Hematopoietic multipotent progenitor cell treated with erythropoietin and hydrocortisone succinate and interleukin-3 and kit ligand, for 15 days (in vitro differentiated cells): ENCODE measurements at regions not wholly inside any gene's neighbourhood (a gene's known extent, or its start where the extent isn't known, plus 50 kb on each side); places are given as distances from the start of the nearest gene placed in this dataset.
"Not testable (repeated sequence)": the region's sequence is repeated elsewhere in the genome, so short reads cannot be mapped to it uniquely, and the experiment has no call there.

Experiments
- DNase-seq: peaks from one replicate; pipeline ENCODE4 v3.0.0-alpha.2; 2015; ENCODE audit warnings: low spot score

DNA sequence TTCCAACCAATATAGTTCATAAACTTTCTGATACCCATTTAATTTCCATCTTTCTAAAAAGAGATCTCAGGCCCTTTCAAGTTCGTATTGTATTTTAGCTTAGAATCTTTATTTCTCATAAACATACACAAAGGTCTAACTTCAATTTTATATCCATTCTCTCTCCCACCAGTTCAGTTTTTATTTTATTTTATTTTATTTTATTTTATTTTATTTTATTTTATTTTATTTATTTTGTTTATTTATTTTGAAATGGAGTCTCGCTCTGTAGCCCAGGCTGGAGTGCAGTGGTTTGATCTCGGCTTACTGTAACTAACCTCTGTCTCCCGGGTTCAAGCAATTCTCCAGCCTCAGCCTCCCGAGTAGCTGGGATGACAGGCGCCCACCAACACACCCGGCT, 552.8 kb downstream of the SLITRK5 start:
- no peak for DNase-seq

DNA sequence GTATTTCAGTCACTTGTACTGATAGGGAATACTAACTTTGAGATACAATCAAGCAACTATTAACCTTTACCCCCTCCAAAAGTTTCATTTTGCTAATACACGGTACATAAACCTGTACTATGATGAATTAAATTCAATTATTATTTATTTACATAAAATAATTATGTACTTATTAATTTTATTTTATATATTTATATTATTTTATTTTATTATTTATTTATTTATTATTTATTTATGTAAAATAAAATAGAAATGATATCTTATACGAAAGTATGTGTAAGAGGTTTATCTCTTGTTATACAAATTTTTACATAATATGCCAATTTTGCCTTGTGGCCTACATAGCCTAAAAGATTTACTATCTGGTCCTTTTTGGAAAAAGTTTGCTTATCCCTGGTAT, 564.3 kb downstream of the SLITRK5 start:
- no peak for DNase-seq

DNA sequence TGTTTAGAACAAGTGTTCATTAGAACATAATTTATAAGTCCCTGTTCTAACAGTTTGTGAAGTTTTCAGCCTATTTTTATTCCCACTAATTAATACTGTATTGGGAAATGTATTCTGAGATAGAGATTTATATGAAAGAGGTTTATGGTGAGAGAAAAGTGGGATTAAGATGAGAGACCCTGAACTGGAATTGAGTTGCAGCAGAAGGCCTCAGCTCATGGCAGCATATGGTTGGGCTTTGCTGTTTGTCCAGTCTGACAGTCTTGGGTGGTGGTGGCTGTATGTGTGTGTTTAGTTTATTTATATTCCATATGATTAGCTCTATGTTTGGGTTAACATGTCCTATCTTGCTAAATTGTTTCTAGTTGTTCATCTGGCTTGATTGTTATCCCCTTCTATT, 575.1 kb downstream of the SLITRK5 start:
- no peak for DNase-seq

DNA sequence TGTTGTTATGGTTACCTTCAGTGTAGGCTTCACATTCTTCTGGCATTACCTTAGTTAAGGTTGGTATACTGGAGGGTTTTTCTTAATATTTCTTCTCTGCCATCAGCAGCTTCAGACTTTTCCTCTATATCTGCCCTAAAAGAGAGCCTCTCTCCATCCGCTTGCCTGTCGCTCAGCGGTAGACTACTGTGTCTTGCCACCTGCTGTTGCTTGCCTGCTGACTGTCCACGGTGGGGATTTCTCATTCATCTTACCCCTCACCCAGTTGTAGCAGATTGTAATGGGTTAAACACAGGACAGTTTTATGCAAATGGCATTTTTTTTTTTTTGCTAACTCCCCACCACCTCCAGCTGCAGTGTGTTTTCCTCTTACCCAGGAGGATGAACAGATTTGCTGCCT, 577.2 kb downstream of the SLITRK5 start:
- DNase-seq = no peak

DNA sequence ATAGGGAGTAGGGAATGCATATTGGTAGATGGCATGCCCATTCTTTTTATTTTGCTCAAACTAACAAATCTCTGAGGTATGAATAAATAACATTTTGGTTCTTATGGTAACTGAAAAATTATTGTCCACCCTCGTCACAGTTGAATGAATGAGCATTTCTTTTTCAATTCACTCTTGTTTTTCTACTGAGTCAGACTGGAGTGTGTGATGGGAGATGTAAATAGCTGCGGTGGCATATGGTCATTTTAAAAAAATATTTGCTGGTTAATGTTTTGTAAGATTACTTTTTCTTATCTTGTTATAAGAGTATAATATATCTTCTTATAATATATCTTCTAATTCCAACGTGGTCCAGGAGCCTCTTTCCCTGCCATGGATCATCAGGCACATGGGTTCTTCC, 586.5 kb downstream of the SLITRK5 start:
- DNase-seq = no peak

DNA sequence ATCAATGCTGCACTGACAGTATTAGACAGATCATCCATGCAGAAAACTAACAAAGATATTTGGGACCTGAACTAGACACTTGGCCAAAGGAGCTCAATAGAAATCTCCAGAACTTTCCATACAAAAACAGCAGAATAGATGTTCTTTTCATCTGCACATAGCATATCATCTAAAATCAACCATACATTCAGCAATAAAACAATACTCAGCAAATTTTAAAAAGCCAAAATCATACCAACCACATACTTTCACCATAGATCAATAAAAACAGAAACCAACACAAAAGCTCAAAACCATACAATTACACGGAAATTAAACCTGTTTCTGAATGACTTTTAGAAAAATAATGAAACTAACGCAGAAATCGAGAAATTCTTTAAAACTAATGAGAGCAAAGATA, 592.6 kb downstream of the SLITRK5 start:
- DNase-seq = no peak

DNA sequence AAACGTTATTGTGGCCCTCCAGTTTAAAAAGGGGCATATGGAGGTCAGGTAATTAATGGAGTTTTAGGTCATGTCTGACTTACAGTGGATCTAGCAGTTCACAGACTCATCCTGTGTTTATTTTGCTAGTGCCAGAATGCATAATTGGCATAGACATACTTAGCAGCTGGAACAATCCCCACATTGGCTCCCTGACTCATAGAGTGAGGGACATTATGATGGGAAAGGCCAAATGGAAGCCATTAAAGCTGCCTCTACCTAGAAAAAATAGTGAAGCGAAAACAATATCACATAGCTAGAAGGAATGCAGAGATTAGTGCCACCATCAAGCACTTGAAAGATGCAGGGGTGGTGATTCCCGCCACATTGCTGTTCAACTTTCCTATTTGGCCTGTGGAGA, 610.7 kb downstream of the SLITRK5 start:
- DNase-seq = no peak

DNA sequence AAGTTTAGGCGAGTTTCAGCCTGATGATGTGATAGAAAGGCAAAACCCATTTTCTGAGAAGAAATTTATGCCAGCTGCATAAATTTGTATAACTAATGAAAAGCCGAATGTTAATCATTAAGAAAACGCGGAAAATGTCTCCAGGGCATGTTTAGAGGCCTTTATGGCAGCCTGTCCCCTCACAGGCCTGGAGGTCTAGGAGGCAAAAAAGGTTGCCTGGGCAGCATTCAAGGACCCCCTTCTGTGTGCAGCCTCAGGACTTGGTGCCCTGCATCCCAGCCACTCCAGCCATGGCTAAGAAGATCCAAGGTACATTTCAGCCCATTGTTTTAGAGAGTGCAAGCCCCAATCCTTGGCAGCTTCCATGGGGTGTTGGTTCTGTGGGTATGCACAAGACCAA, 614.2 kb downstream of the SLITRK5 start:
- DNase-seq = no peak

DNA sequence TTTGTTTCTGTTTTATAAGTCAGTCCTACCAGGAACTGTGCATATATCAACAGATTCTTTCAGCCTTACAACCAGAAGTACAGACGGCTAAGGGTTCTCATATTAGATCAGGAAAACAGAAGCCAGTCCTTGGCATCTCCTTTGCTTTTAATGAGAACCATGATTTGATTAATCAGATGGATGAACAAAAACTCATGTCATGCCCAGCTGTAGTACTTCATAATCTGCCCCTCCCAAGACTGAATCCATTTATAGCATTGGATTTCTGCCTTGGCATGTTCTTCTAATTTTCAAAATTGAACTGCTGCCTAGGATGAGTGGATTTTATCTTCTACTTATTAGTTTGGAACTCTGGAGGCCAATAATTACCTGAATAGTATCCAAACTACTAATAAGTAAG, 617.2 kb downstream of the SLITRK5 start:
- DNase-seq = no peak

DNA sequence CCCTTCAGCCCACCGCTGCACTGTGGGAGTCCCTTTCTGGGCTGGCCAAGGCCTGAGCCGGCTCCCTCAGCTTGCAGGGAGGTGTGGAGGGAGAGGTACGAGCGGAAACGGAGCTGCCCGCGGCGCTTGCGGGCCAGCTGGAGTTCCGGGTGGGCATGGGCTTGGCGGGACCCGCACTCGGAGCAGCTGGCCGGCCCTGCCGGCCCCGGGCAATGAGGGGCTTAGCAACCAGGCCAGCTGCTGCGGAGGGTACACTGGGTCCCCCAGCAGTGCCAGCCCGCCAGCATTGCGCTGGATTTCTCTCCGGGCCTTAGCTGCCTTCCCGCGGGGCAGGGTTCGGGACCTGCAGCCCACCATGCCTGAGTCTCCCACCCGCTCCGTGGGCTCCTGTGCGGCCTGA, 620.6 kb downstream of the SLITRK5 start:
- DNase-seq = not testable (repeated sequence)

DNA sequence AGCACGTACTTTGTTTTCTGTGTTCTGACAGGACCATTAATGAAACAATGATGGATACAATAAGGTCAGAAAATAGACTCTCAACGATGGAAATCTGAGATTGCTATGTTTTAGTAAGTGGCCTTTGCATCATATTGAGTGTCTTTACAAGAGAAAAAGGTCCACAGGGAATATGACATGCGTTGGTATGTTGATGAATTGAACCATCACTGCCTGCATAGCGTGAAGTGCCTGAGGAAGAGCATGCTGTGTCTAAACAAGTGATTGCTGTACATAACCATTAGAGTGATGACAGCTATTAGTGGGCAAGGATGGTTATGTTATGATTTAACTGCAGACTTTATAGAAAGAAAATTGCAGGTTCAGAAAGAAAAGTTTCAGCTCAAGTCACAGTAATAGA, 623.2 kb downstream of the SLITRK5 start:
- no peak for DNase-seq

DNA sequence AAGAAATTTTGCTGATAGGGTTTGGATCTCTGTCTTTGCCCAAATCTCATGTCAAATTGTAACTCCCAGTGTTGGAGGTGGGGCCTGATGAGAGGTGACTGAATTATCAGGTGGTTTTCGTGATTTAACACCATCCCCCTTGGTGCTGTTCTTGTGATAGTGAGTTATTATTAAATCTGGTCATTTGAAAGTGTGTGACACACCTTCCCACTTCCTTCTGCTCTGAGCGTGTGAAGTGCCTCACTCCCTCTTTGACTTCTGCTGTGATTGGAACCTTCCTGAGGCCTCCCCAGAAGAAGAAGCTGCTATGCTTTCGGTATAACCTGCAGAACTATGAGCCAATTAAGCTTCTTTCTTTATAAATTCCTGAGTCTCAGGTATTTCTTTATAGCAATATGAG, 632.0 kb downstream of the SLITRK5 start:
- no peak for DNase-seq

DNA sequence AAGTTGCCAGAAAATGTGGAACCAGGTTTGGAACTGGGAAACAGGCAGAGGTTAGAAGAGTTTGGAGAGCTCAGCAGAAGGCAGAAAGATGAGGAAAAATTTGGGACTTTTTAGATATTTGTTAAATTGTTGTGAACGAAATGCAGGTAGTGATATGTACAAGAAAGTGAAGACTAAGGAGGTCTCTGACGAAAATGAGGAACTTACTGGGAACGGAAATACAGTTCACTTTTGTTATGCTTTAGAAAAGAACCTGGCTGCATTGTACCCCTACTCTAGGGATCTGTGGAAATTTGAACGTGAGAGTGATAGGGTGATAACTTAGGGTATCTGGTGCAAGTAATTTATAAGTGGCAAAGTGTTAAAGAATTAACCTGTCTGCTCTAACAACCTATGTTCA, 632.4 kb downstream of the SLITRK5 start:
- no peak for DNase-seq

DNA sequence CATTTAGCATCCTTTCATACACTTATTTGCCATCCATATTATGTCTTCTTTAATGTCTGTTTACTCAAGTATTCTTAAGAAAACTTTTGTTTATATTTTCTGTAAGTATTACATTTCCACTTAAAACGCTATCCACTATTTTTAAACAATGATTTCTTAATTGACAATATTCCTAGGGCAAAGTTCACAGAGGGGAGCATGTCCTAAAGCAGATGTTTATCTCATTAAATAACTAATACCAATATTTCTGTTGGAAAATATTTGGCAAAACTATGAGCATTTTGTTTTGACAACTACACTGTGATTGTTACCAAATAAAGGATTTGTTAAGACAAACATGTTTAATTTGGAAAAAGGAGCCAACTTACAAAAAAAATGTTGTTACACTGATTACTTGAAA, 643.3 kb downstream of the SLITRK5 start:
- DNase-seq = no peak

DNA sequence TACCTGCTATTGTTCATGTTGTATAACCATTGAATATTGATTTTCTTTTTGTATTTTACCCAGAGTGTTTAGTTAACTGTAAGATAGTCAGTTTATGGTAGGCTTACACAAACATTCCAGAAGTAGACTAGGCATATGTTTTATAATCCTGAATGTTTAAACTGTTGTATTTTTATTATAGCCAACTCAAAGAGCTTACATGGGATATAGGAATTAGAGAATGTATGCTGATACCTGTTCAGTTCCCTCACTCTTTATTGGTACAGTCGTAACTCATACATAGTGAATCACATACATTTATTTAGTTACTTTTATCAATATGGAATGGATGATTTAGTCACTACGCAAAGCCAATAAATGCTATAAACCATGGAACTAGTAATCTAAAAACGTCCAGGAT, 657.9 kb downstream of the SLITRK5 start:
- DNase-seq = no peak

DNA sequence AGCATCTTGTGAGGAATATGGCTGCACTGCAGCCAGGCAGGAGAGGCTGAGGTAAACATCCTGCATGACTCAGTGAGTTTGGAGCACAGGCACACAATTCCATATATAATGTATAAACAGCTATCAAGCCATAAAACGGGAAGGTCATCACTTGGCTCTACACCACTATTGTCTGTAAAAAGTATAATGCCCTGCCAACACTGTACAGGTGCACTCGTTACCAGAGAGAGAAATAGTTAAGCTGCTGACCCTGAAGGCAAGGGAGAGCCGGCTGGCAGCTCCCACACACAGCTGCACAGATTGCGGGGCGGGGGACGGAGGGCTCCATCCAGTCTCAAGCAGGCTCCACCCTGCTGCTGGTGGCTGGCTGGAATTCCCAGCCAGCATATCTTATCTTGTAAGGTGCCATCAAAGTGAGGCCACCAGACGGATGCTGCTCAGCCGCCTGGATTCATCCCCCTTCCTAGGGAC, 668.1 kb downstream of the SLITRK5 start:
- DNase-seq = no peak

DNA sequence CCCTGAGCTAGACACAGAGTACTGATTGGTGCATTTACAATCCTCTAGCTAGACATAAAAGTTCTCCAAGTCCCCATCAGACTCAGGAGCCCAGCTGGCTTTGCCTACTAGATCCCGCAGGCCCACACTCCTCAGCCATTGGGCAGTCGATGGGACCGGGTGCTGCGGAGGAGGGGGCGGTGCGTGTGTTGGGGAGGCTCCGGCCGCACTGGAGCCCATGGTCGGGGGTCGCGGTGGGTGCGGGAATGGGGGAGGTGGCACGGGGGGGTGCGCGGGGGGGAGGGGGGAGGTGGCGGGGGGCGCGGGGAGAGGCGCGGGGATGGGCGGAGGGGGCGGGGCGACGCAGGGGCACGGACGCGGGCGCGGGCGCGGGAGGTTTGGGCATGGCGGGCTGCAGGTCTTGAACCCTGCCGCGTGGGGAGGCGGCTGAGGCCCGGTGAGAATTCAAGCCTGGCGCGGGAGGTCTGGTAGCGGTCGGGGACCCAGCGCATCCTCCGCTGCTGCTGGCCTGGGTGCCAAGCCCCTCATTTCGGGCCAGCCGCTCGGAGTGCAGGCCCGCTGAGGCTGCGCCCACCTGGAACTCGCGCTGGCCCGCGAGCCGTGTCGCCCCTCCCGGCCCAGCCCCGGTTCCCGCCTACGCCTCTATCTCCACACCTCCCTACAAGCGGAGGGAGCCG, 674.1 kb downstream of the SLITRK5 start:
- no peak for DNase-seq

DNA sequence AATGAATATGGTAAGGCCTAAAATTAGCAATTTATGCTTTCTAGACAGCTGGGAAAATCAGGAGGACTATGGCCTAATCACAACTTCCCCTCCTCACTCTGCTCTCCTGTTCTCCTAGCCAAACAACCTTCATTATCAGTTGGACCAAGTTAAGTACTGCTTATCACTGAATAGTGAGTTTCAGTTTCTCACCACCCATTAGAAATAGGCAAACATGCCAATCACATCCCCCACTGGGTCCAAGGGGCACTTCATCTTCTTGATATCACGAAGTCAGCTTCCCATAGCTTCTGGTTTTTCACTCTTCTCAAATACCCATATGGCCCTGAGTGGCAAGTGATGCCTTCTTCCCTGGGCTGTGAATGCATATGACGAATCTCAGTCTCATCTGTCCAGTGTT, 689.6 kb downstream of the SLITRK5 start:
- DNase-seq = no peak

DNA sequence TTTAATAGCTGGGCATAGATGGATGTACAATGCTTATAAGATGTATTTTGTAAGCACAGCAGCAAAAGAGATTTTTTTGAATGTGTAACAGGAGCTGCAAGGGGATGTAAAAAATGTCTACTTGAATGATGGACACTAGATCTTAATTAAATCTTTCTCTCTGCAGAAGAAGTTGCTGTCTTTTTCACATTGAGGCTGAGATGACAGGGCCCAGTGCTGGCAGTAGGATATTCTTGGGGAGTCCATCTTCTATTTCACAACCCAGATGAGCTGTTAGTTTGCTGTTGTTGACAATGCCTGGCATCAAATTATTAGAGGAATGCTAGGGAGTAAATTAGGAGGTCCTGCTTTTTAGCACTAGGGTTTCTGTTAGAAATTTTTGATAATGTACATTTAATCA, 698.7 kb downstream of the SLITRK5 start:
- DNase-seq = no peak

DNA sequence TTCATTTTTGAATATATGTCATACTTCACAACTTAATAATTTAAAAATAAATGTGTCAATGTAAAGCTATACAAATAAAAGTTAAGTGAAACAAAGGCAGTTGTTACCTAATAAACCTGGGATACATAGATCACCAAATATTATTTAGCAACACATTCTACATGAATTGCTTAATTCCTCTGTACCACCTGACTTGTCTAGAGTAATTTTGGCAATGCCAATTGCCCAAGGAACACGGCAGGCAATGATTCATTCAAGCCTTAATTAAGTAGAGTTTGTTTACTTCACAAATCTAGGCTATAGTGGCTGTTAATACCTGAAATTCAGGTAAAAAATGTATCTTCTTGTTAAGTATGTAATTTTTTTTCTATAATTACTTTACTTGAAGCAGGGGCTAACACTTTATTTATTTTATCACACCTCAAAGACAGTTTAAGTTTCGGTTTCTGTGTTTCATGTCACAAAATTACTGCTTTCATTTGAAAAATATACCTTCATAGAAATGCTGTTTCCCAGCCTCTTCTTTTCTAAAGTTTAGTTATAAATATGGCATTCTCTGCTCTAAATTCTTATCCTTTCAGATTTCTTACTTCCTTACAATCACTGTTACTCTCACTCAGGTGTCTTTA, 705.7 kb downstream of the SLITRK5 start:
- no peak for DNase-seq

DNA sequence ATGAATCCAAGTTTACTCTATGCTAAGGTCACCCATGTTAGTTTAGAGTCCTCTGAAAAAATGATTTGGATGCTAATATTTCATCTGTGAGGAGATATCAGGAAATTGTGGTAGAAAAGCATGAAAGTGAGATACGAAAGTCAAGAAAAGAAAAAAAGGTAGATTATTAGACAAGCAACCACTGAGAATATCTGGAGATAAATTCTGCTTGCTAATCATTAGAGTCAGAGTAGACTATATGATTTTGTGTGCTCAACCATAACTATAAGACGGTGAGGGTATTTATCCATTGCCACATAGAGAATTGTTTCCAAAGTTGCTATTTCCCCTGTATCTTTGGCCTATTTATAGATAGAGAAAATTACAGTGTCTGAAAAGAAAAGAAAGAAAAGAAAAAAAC, 706.7 kb downstream of the SLITRK5 start:
- no peak for DNase-seq

DNA sequence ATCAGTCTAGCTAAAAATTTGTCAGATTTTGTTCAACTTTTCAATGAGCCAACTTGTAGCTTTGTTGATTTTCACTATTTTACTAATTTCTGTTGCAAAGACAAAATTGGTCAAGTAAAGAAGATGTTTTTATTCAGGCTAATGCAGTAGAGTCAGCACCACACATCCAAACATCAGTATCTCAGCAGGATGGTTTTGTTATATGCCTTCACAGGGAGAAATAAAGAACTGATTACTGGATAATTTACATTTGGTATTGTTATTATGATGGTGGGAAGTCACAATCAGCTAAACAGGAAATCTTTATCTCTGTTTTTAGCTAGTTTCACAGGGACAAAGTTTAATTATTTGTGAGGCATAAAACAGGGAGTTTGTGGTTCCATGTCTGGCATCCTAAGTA, 713.4 kb downstream of the SLITRK5 start:
- no peak for DNase-seq

DNA sequence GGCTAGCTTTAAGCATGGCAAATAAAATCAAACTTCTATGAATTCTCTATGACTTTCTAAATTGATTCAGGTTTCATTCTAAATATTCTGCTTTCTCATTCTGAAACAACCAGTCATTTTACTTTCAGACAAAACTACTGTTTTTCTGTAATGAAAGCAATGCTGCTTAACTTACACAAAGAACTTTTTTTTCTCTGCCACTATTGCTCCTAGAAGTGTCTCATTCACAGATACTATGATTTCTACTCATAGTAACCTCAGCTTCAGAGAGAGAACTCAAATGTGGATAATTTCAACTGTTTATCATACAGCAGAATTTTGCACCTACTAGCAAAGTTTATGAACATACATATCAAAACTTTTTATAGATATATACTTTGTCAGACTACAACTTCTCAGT, 724.6 kb downstream of the SLITRK5 start:
- DNase-seq = no peak

DNA sequence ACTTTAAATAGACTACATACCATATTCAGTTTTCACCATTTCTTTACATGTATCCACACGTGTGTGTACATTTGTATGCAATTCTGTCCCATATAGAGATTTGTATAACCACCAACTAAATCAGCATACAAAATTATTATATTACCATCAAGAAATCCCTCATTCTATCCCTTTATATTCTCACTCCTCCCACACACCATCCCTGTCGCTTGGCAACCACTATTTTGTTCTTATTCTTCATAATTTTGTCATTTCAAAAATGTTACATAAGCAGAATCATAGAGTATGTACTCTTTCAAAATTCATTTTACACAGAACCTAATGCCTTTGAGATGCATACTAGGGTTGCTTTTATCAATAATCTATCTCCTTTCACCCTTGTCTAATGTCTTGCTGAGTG, 740.5 kb downstream of the SLITRK5 start:
- DNase-seq = no peak
